Panc1 (cell line): ENCODE measurements at regions not wholly inside any gene's neighbourhood (a gene's known extent, or its start where the extent isn't known, plus 50 kb on each side); places are given as distances from the start of the nearest gene placed in this dataset.

Experiments used
- ATAC-seq: fragments of 200-7000 bp; cut with Tn5 transposase; 2 replicates; pipeline ENCODE4 v1.9.1; 2020; ENCODE audit warnings: mild to moderate bottlenecking, moderate library complexity
- BruUV-seq: library from RNA; stranded (reverse); fragments of 400-500 nt; replicated peaks from 2 replicates; lab custom pipeline; 2021; lab: Mats Ljungman, UMichigan
- CTCF ChIA-PET: fragments of 300-600 bp; sonication (Branson Sonifier 250); formaldehyde crosslinking; loops from one replicate; lab custom pipeline; 2022; ENCODE audit warnings: antibody characterized with exemption; lab: Charles Lee
- POLR2A ChIA-PET: fragments of 300-600 bp; sonication (Branson Sonifier 250); formaldehyde crosslinking; loops from one replicate; lab custom pipeline; 2022; ENCODE audit warnings: antibody characterized with exemption; lab: Charles Lee
- DNase-seq: peaks from one replicate; pipeline ENCODE4 v3.0.0-alpha.2; 2010; ENCODE audit warnings: low read depth, low spot score
- H3K27ac ChIP-seq: 2 replicates; pipeline ENCODE4 v1.5.1; 2011; ENCODE audit warnings: mild to moderate bottlenecking, low read length, inconsistent platforms
- H3K27me3 ChIP-seq: fragments of 200-500 bp; sonication (Bioruptor generic); 2 replicates; pipeline ENCODE4 v1.6.0; 2014; ENCODE audit warnings: low read length, inconsistent platforms; ENCODE audit not compliant: control insufficient read depth, insufficient read depth
- H3K36me3 ChIP-seq: fragments of 200-500 bp; sonication (Bioruptor generic); 2 replicates; pipeline ENCODE4 v1.5.1; 2014; ENCODE audit warnings: inconsistent platforms, mild to moderate bottlenecking, low read length, moderate library complexity; ENCODE audit not compliant: control insufficient read depth, insufficient read depth
- H3K4me1 ChIP-seq: 2 replicates; pipeline ENCODE4 v1.5.1; 2011; ENCODE audit warnings: inconsistent platforms, mild to moderate bottlenecking, low read length, moderate library complexity; ENCODE audit not compliant: control insufficient read depth, insufficient read depth
- H3K4me3 ChIP-seq, 2 experiments: 2 replicates each; pipeline ENCODE4 v1.5.1; 2011 to 2012; ENCODE audit warnings: low read depth in 2 of 2, low read length in 2 of 2, mild to moderate bottlenecking in 2 of 2, inconsistent platforms in 1 of 2, moderate library complexity in 1 of 2
- H3K9me3 ChIP-seq: fragments of 200-500 bp; sonication (Bioruptor generic); 2 replicates; pipeline ENCODE4 v1.5.1; 2014; ENCODE audit warnings: low read depth, mild to moderate bottlenecking, inconsistent platforms, low read length, moderate library complexity; ENCODE audit not compliant: control insufficient read depth, insufficient read depth
- POLR2AphosphoS5 ChIP-seq: IDR thresholded peaks from 2 replicates; pipeline ENCODE4 v1.6.1; 2012; ENCODE audit warnings: mild to moderate bottlenecking, low read depth, low read length, moderate library complexity
- SIN3A ChIP-seq: IDR thresholded peaks from 2 replicates; pipeline ENCODE4 v1.6.1; 2012; ENCODE audit warnings: low read depth, mild to moderate bottlenecking, low read length, moderate library complexity, borderline replicate concordance; ENCODE audit not compliant: insufficient read depth
- TCF7L2 ChIP-seq: IDR thresholded peaks from 2 replicates; pipeline ENCODE4 v1.6.1; 2011; ENCODE audit warnings: mild to moderate bottlenecking, low read depth, low read length, inconsistent platforms
- in situ Hi-C: cut with HindIII; loops from 2 replicates; pipeline ENCODE4 v1.10.0; 2016; ENCODE audit warnings: low sequenced_read_pairs, low pct_unique_long_range_greater_than_20kb
- intact Hi-C: fragments of 100-400 bp; cut with micrococcal nuclease; formaldehyde crosslinking; loops from one replicate; pipeline ENCODE4 v1.10.0; 2022; ENCODE audit not compliant: unreplicated experiment
- TF ChIP-seq, protein P1 (sequence below), 2 experiments: IDR thresholded peaks; 2 replicates each; pipeline ENCODE4 v1.6.1; 2011 to 2012; ENCODE audit warnings: low read depth in 2 of 2, control low read depth in 1 of 2, low read length in 1 of 2, mild to moderate bottlenecking in 1 of 2, moderate library complexity in 1 of 2; ENCODE audit not compliant: insufficient read depth in 1 of 2
- TF ChIP-seq, protein P2 (sequence below): fragments of 450-650 bp; IDR thresholded peaks from 2 replicates; pipeline ENCODE4 v1.5.1; 2017; ENCODE audit warnings: mild to moderate bottlenecking

DNA sequence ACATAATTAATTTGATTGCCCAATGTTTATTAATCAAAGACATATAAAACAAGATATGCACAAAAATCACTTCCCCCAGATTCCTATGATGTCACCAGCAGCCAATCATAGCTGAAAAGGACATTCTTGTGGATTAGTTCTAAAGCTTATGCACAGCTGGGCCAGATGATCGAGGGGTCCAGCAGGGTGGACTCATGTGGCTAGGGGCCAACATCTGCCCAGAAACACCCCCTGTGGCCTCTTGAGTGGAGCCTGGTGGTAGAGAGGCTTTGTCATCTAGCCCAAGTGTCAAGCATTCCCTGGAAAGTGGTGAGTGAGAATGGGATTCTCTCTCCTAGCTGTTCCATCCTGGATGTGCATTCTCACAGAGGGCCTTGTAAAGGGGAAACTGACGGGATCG, 590.0 kb downstream of the BCL11B start:
- in situ Hi-C loops, result no loop called here
- no peak for ATAC-seq

DNA sequence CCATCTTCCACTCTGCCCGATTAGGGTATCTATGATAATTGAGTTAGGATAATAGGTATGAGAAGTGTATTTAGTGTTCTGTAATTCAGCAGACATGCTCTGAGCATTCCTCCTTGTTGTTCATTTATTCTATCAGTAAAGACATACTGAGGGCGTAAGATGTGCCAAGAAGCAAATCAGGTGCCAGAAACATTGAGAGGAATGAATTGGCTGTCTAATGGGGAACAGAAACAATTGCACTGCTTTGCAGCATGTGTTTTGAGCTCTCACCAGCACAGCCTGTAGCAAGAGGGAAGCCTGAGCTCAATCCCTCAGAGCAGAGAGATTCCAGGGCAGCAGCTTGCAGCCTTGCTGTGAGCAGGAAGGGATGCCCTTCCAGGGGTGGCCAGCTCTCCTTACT, 589.3 kb downstream of the BCL11B start:
- no peaks in the 10 kb centered on the region for H3K36me3 ChIP-seq
- POLR2A ChIA-PET, result no interaction called here
- BruUV-seq, result no TSS peak
- H3K9me3 ChIP-seq, result no peaks in the 10 kb centered on the region
- in situ Hi-C loops (no loop called here), intact Hi-C loops (no loop called here)
- TF ChIP-seq TCF7L2 (no peak), POLR2AphosphoS5 (no peak), SIN3A (no peak)
- TF ChIP-seq, protein P1, sequence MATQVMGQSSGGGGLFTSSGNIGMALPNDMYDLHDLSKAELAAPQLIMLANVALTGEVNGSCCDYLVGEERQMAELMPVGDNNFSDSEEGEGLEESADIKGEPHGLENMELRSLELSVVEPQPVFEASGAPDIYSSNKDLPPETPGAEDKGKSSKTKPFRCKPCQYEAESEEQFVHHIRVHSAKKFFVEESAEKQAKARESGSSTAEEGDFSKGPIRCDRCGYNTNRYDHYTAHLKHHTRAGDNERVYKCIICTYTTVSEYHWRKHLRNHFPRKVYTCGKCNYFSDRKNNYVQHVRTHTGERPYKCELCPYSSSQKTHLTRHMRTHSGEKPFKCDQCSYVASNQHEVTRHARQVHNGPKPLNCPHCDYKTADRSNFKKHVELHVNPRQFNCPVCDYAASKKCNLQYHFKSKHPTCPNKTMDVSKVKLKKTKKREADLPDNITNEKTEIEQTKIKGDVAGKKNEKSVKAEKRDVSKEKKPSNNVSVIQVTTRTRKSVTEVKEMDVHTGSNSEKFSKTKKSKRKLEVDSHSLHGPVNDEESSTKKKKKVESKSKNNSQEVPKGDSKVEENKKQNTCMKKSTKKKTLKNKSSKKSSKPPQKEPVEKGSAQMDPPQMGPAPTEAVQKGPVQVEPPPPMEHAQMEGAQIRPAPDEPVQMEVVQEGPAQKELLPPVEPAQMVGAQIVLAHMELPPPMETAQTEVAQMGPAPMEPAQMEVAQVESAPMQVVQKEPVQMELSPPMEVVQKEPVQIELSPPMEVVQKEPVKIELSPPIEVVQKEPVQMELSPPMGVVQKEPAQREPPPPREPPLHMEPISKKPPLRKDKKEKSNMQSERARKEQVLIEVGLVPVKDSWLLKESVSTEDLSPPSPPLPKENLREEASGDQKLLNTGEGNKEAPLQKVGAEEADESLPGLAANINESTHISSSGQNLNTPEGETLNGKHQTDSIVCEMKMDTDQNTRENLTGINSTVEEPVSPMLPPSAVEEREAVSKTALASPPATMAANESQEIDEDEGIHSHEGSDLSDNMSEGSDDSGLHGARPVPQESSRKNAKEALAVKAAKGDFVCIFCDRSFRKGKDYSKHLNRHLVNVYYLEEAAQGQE (IDR thresholded peaks at IDR 0.05; ENCODE audit: insufficient read depth in 1 of 2, low read depth in 2 of 2, low read length in 1 of 2), result no peak
- CTCF ChIA-PET, result no interaction called here
- ATAC-seq, result no peak
- no peaks in the 10 kb centered on the region for H3K4me1 ChIP-seq
- no peak for DNase-seq
- no peaks in the 10 kb centered on the region for H3K27me3 ChIP-seq
- no peak overlapping the region for H3K4me3 ChIP-seq
- H3K27ac ChIP-seq, result no peak overlapping the region

More for the DNA sequence above, 590.0 kb downstream of the BCL11B start:
- H3K4me3 ChIP-seq, result no peak overlapping the region
- H3K9me3 ChIP-seq, result no peaks in the 10 kb centered on the region
- H3K36me3 ChIP-seq, result no peaks in the 10 kb centered on the region
- DNase-seq, result no peak
- no TSS peak for BruUV-seq
- TF ChIP-seq, protein P2, sequence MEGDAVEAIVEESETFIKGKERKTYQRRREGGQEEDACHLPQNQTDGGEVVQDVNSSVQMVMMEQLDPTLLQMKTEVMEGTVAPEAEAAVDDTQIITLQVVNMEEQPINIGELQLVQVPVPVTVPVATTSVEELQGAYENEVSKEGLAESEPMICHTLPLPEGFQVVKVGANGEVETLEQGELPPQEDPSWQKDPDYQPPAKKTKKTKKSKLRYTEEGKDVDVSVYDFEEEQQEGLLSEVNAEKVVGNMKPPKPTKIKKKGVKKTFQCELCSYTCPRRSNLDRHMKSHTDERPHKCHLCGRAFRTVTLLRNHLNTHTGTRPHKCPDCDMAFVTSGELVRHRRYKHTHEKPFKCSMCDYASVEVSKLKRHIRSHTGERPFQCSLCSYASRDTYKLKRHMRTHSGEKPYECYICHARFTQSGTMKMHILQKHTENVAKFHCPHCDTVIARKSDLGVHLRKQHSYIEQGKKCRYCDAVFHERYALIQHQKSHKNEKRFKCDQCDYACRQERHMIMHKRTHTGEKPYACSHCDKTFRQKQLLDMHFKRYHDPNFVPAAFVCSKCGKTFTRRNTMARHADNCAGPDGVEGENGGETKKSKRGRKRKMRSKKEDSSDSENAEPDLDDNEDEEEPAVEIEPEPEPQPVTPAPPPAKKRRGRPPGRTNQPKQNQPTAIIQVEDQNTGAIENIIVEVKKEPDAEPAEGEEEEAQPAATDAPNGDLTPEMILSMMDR, result no peak
- TF ChIP-seq TCF7L2 (no peak), SIN3A (no peak), POLR2AphosphoS5 (no peak)
- TF ChIP-seq, protein P1 (IDR thresholded peaks at IDR 0.05; ENCODE audit: insufficient read depth in 1 of 2, low read depth in 2 of 2, low read length in 1 of 2), result no peak
- H3K27ac ChIP-seq, result no peak overlapping the region
- H3K27me3 ChIP-seq, result no peaks in the 10 kb centered on the region
- ChIA-PET CTCF (no interaction called here), POLR2A (no interaction called here)
- intact Hi-C loops, result no loop called here
- no peaks in the 10 kb centered on the region for H3K4me1 ChIP-seq
